Esophagus muscularis mucosa (tissue), 3 donors: ENCODE measurements at regions not wholly inside any gene's neighbourhood (a gene's known extent, or its start where the extent isn't known, plus 50 kb on each side); places are given as distances from the start of the nearest gene placed in this dataset.

Experiments used
- POLR2A ChIP-seq: fragments of 450-650 bp; IDR thresholded peaks from one replicate; pipeline ENCODE4 v1.6.1; 2017; ENCODE audit warnings: antibody characterized with exemption, moderate library complexity, mild to moderate bottlenecking, low read depth
- TF ChIP-seq, protein P1 (sequence below), 3 experiments: fragments of 200-600 bp in 2 of 3; fragments of 450-650 bp in 1 of 3; sonication (generic) in 2 of 3; IDR thresholded peaks; one replicate each; pipeline ENCODE4 v1.5.1; 2017 to 2019; ENCODE audit warnings: antibody characterized with exemption in 3 of 3, mild to moderate bottlenecking in 2 of 3, moderate library complexity in 1 of 3

DNA sequence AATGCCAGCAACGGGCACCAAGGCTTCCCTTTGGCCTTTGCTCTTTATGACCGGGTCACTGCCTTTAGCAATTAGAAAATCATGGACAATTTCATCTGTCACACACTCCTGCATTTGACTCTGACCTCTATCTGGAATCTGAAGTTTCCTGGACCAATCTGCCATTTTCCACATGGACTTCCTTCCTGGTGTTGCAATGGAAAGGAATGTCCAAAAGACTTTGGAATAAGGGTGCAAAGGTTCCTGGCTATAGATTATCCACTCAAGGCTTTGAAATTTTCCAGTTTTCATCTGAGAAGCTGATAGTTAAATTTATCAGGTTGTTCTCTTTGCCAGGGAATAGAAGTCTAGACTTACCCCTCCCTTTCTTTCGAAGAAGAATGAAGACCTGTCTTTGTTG, 523.1 kb upstream of the ZNF462 start:
- TF ChIP-seq, protein P1, sequence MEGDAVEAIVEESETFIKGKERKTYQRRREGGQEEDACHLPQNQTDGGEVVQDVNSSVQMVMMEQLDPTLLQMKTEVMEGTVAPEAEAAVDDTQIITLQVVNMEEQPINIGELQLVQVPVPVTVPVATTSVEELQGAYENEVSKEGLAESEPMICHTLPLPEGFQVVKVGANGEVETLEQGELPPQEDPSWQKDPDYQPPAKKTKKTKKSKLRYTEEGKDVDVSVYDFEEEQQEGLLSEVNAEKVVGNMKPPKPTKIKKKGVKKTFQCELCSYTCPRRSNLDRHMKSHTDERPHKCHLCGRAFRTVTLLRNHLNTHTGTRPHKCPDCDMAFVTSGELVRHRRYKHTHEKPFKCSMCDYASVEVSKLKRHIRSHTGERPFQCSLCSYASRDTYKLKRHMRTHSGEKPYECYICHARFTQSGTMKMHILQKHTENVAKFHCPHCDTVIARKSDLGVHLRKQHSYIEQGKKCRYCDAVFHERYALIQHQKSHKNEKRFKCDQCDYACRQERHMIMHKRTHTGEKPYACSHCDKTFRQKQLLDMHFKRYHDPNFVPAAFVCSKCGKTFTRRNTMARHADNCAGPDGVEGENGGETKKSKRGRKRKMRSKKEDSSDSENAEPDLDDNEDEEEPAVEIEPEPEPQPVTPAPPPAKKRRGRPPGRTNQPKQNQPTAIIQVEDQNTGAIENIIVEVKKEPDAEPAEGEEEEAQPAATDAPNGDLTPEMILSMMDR (IDR thresholded peaks at IDR 0.05) = no peak
- no peak for TF ChIP-seq POLR2A
